Gastrocnemius medialis (tissue), 4 donors: ENCODE measurements at regions not wholly inside any gene's neighbourhood (a gene's known extent, or its start where the extent isn't known, plus 50 kb on each side); places are given as distances from the start of the nearest gene placed in this dataset.

Source experiments
- ATAC-seq, 2 donors: fragments of 150-250 bp; one replicate each; pipeline ENCODE4 v1.9.1; 2016
- DNase-seq, 2 donors: peaks; one replicate each; pipeline ENCODE4 v3.0.0-alpha.2; 2019
- H3K27ac ChIP-seq, 4 donors: fragments of 200-600 bp; sonication (generic); 1 replicate in 1 of 4; 2 replicates in 3 of 4; pipeline ENCODE4 v1.5.1; 2016 to 2018; ENCODE audit warnings: mild to moderate bottlenecking in 2 of 4, moderate library complexity in 1 of 4
- H3K27me3 ChIP-seq, 3 donors: fragments of 200-600 bp; sonication (generic) in 2 of 3; 1 replicate in 1 of 3; 2 replicates in 2 of 3; pipeline versions ENCODE4 v1.5.1 to v1.6.0; 2016 to 2019; ENCODE audit warnings: mild to moderate bottlenecking in 1 of 3, moderate library complexity in 1 of 3
- H3K36me3 ChIP-seq, 2 donors: fragments of 200-600 bp; sonication (generic) in 1 of 2; one replicate each; pipeline ENCODE4 v1.5.1; 2017 to 2018
- H3K4me1 ChIP-seq, 2 donors: fragments of 200-600 bp; sonication (generic) in 1 of 2; one replicate each; pipeline ENCODE4 v1.5.1; 2016 to 2017; ENCODE audit warnings: mild to moderate bottlenecking in 2 of 2
- H3K4me3 ChIP-seq, 4 donors: fragments of 200-600 bp; sonication (generic) in 3 of 4; 1 replicate in 1 of 4; 2 replicates in 3 of 4; pipeline ENCODE4 v1.5.1; 2016 to 2019; ENCODE audit warnings: mild to moderate bottlenecking in 2 of 4
- H3K9me3 ChIP-seq, 3 donors: fragments of 200-600 bp; sonication (generic) in 2 of 3; 1 replicate in 1 of 3; 2 replicates in 2 of 3; pipeline ENCODE4 v1.5.1; 2016 to 2019
- POLR2A ChIP-seq, 2 donors: fragments of 450-650 bp; IDR thresholded peaks; one replicate each; pipeline ENCODE4 v1.6.1; 2017; ENCODE audit warnings: antibody characterized with exemption in 2 of 2, mild to moderate bottlenecking in 2 of 2, moderate library complexity in 2 of 2
- in situ Hi-C, 4 donors: fragments of 200-750 bp; cut with MboI; loops; one replicate each; pipeline versions ENCODE4 v1.15.0 to v1.8.0; 2017; ENCODE audit warnings: low sequenced_read_pairs in 4 of 4
- intact Hi-C: fragments of 100-400 bp; cut with DNase I; formaldehyde crosslinking; loops from one replicate; pipeline ENCODE4 v1.15.1; 2023; ENCODE audit warnings: low total_unique reads
- TF ChIP-seq, protein P1 (sequence below), 5 experiments: fragments of 450-650 bp in 3 of 5; fragments of 200-600 bp in 2 of 5; sonication (generic) in 2 of 5; IDR thresholded peaks in 4 of 5; conservative IDR thresholded peaks in 1 of 5; 1 replicate in 4 of 5; 2 replicates in 1 of 5; pipeline ENCODE4 v1.5.1; 2016 to 2019; ENCODE audit warnings: antibody characterized with exemption in 5 of 5, mild to moderate bottlenecking in 3 of 5, moderate library complexity in 3 of 5

DNA sequence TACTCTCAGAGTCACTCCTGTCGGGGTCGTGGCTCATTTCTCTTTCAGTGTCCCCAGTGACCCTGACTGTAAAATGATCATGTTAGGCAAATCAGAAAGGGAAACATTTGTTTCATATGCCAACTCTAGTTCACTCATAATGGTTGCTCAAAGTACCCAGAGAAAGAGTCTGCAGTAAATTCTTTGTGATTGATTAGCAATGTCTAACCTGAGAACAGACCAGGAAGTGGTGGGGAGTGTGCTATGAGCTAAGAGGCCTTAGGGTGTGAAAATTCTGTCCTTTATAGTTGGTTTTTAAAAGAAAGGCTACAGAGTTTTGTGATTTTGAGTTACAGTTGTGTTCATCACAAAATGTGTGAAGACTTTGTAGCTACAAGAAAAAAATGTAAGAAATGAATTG, 108.9 kb downstream of the EDEM1 start:
- H3K4me3 ChIP-seq: no peak overlapping the region

GRCh38 chr3:5297895-5298294, 110.4 kb downstream of the EDEM1 start:
- no peak for ATAC-seq
- in situ Hi-C loops (no loop called here), intact Hi-C loops (no loop called here)
- Histone ChIP-seq H3K4me1 (peaks cover 0 to 1% of the 10 kb centered on the region in 2 donors), H3K27me3 (no peaks in the 10 kb centered on the region), H3K36me3 (no peaks in the 10 kb centered on the region), H3K4me3 (no peak overlapping the region), H3K27ac (no peak overlapping the region), H3K9me3 (no peaks in the 10 kb centered on the region)
- DNase-seq: no peak
- TF ChIP-seq POLR2A (IDR thresholded peaks at IDR 0.05): no peak
- TF ChIP-seq, protein P1, sequence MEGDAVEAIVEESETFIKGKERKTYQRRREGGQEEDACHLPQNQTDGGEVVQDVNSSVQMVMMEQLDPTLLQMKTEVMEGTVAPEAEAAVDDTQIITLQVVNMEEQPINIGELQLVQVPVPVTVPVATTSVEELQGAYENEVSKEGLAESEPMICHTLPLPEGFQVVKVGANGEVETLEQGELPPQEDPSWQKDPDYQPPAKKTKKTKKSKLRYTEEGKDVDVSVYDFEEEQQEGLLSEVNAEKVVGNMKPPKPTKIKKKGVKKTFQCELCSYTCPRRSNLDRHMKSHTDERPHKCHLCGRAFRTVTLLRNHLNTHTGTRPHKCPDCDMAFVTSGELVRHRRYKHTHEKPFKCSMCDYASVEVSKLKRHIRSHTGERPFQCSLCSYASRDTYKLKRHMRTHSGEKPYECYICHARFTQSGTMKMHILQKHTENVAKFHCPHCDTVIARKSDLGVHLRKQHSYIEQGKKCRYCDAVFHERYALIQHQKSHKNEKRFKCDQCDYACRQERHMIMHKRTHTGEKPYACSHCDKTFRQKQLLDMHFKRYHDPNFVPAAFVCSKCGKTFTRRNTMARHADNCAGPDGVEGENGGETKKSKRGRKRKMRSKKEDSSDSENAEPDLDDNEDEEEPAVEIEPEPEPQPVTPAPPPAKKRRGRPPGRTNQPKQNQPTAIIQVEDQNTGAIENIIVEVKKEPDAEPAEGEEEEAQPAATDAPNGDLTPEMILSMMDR (IDR thresholded peaks at IDR 0.05 in 4 of 5, conservative IDR thresholded peaks at IDR 0.05 in 1 of 5): no peak

More for the DNA sequence above, 108.9 kb downstream of the EDEM1 start:
- ATAC-seq (no peak), DNase-seq (no peak)
- intact Hi-C loops (no loop called here), in situ Hi-C loops (no loop called here)
- Histone ChIP-seq H3K27ac (no peak overlapping the region), H3K27me3 (no peaks in the 10 kb centered on the region), H3K9me3 (no peaks in the 10 kb centered on the region), H3K36me3 (no peaks in the 10 kb centered on the region), H3K4me1 (peaks cover 0 to 7% of the 10 kb centered on the region in 2 donors)
- TF ChIP-seq, protein P1 (IDR thresholded peaks at IDR 0.05 in 4 of 5, conservative IDR thresholded peaks at IDR 0.05 in 1 of 5): no peak
- TF ChIP-seq POLR2A (IDR thresholded peaks at IDR 0.05): no peak

DNA sequence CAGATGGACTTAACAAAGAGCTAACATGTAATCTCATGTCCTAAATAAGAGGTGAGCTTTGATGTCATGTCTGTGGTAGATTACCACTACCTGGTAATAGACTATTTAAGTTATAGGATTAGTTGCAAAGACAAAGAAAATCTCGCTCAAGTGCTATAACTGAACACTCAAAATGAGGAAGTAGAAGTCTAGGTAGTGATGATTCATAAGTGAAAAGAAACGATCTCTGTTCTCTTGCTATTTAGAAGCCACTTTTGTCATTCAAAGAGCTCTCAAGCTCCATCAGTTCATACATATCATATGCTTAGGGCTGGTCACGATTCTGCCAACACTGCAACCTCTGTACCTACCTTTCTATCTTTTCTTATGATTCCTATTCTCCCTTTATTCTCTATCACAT, 110.9 kb downstream of the EDEM1 start:
- in situ Hi-C loops: no loop called here
- no peak for TF ChIP-seq POLR2A (IDR thresholded peaks at IDR 0.05)
- TF ChIP-seq, protein P1 (IDR thresholded peaks at IDR 0.05 in 4 of 5, conservative IDR thresholded peaks at IDR 0.05 in 1 of 5): no peak
- ATAC-seq: no peak

GRCh38 chr3:5299161-5299560, 111.7 kb downstream of the EDEM1 start:
- in situ Hi-C loops: no loop called here
- Histone ChIP-seq H3K27me3 (no peaks in the 10 kb centered on the region), H3K4me3 (no peak overlapping the region), H3K9me3 (no peaks in the 10 kb centered on the region), H3K4me1 (no peaks in the 10 kb centered on the region), H3K27ac (no peak overlapping the region), H3K36me3 (no peaks in the 10 kb centered on the region)
- DNase-seq (no peak), ATAC-seq (no peak)
- no peak for TF ChIP-seq POLR2A (IDR thresholded peaks at IDR 0.05)
- TF ChIP-seq, protein P1 (IDR thresholded peaks at IDR 0.05 in 4 of 5, conservative IDR thresholded peaks at IDR 0.05 in 1 of 5): no peak
- intact Hi-C loops: no loop called here

More for the DNA sequence above, 110.9 kb downstream of the EDEM1 start:
- H3K27me3 ChIP-seq: no peaks in the 10 kb centered on the region
- DNase-seq: no peak
- intact Hi-C loops: no loop called here
- H3K4me3 ChIP-seq: no peak overlapping the region
- H3K27ac ChIP-seq: no peak overlapping the region
- no peaks in the 10 kb centered on the region for H3K36me3 ChIP-seq
- H3K4me1 ChIP-seq: no peaks in the 10 kb centered on the region
- H3K9me3 ChIP-seq: no peaks in the 10 kb centered on the region

GRCh38 chr3:5300638-5301037, 113.1 kb downstream of the EDEM1 start:
- H3K36me3 ChIP-seq: no peaks in the 10 kb centered on the region
- no peak overlapping the region for H3K27ac ChIP-seq
- ATAC-seq: no peak
- H3K4me3 ChIP-seq: no peak overlapping the region
- no peaks in the 10 kb centered on the region for H3K27me3 ChIP-seq
- TF ChIP-seq POLR2A (IDR thresholded peaks at IDR 0.05): no peak
- TF ChIP-seq, protein P1 (IDR thresholded peaks at IDR 0.05 in 4 of 5, conservative IDR thresholded peaks at IDR 0.05 in 1 of 5): no peak
- intact Hi-C loops: no loop called here
- DNase-seq: no peak
- no peaks in the 10 kb centered on the region for H3K4me1 ChIP-seq
- no peaks in the 10 kb centered on the region for H3K9me3 ChIP-seq
- in situ Hi-C loops: no loop called here
